ENCODE measurements at regions not wholly inside any gene's neighbourhood (a gene's known extent, or its start where the extent isn't known, plus 50 kb on each side); places are given as distances from the start of the nearest gene placed in this dataset.

DNA sequence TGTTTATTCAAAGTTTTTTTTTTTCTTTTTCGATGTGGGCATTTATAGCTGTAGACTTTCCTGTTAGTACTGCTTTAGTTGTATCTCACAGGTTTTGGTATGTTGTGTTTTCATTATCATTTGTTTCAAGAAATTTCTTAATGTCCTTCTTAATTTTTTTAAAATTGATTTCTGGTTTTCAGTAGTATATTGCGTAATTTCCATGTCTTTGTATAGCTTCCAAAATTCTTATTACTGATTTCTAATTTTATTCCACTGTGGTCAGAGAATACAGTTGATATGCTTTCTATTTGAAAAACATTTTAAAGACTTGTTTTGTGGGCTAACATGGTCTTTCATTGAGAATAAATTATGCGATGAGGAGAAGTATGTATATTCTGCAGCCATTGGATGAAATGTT, 463.2 kb upstream of the B3GALT2 start:
- no peaks in the 10 kb centered on the region for H3K79me2 ChIP-seq (ENCODE audit: insufficient read depth, low read depth, low read length)
- no peaks in the 10 kb centered on the region for H3K36me3 ChIP-seq (ENCODE audit: insufficient read depth, low read length)
- POLR2A ChIA-PET: no interaction called here
- H3K9me3 ChIP-seq (ENCODE audit: low read length): no peaks in the 10 kb centered on the region
- no peaks in the 10 kb centered on the region for H3K4me1 ChIP-seq (ENCODE audit: insufficient read depth, low read length, poor library complexity, severe bottlenecking)
- H3K4me3 ChIP-seq (ENCODE audit: low read depth, low read length, poor library complexity, severe bottlenecking): no peak overlapping the region
- H2AFZ ChIP-seq (ENCODE audit: low read length): no peak overlapping the region
- no peaks in the 10 kb centered on the region for H4K20me1 ChIP-seq (ENCODE audit: insufficient read depth, low read length)
- intact Hi-C loops (cut with micrococcal nuclease; ENCODE audit: unreplicated experiment): no loop called here
- H3K27ac ChIP-seq (ENCODE audit: low read depth, low read length, poor library complexity, severe bottlenecking): no peak overlapping the region
- H3K4me2 ChIP-seq (ENCODE audit: low read length): no peak overlapping the region
- TF ChIP-seq, protein P1, sequence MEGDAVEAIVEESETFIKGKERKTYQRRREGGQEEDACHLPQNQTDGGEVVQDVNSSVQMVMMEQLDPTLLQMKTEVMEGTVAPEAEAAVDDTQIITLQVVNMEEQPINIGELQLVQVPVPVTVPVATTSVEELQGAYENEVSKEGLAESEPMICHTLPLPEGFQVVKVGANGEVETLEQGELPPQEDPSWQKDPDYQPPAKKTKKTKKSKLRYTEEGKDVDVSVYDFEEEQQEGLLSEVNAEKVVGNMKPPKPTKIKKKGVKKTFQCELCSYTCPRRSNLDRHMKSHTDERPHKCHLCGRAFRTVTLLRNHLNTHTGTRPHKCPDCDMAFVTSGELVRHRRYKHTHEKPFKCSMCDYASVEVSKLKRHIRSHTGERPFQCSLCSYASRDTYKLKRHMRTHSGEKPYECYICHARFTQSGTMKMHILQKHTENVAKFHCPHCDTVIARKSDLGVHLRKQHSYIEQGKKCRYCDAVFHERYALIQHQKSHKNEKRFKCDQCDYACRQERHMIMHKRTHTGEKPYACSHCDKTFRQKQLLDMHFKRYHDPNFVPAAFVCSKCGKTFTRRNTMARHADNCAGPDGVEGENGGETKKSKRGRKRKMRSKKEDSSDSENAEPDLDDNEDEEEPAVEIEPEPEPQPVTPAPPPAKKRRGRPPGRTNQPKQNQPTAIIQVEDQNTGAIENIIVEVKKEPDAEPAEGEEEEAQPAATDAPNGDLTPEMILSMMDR (conservative IDR thresholded peaks at IDR 0.05; ENCODE audit: low read length): no peak
- no peak for TF ChIP-seq EZH2phosphoT487 (IDR thresholded peaks at IDR 0.05; ENCODE audit: borderline replicate concordance, low read depth, low read length)
- no TSS peak for BruUV-seq (replicated peaks)
- no peaks in the 10 kb centered on the region for H3K9me2 ChIP-seq (ENCODE audit: insufficient read depth, low read length)
- DNase-seq (ENCODE audit: low spot score): no peak
- CTCF ChIA-PET (ENCODE audit: unreplicated experiment): no interaction called here

GRCh38 chr1:193634876-193635275, 448.5 kb upstream of the B3GALT2 start:
- no peak overlapping the region for H2AFZ ChIP-seq (ENCODE audit: low read length)
- no peaks in the 10 kb centered on the region for H4K20me1 ChIP-seq (ENCODE audit: insufficient read depth, low read length)
- intact Hi-C loops (cut with micrococcal nuclease; ENCODE audit: unreplicated experiment): no loop called here
- POLR2A ChIA-PET: interaction anchor here (0.6 kb wide), 1 partner anchor 660 kb away, joined by 3 read pairs; no protein-coding TSS in a partner anchor
- CTCF ChIA-PET (ENCODE audit: unreplicated experiment): no interaction called here
- H3K4me3 ChIP-seq (ENCODE audit: low read depth, low read length, poor library complexity, severe bottlenecking): no peak overlapping the region
- no peaks in the 10 kb centered on the region for H3K36me3 ChIP-seq (ENCODE audit: insufficient read depth, low read length)
- no peak overlapping the region for H3K27ac ChIP-seq (ENCODE audit: low read depth, low read length, poor library complexity, severe bottlenecking)
- H3K79me2 ChIP-seq (ENCODE audit: insufficient read depth, low read depth, low read length): no peaks in the 10 kb centered on the region
- H3K9me2 ChIP-seq (ENCODE audit: insufficient read depth, low read length): no peaks in the 10 kb centered on the region
- no peaks in the 10 kb centered on the region for H3K4me1 ChIP-seq (ENCODE audit: insufficient read depth, low read length, poor library complexity, severe bottlenecking)
- no TSS peak for BruUV-seq (replicated peaks)
- no peak overlapping the region for H3K4me2 ChIP-seq (ENCODE audit: low read length)
- no peaks in the 10 kb centered on the region for H3K9me3 ChIP-seq (ENCODE audit: low read length)
- DNase-seq (ENCODE audit: low spot score): no peak
- no peak for TF ChIP-seq EZH2phosphoT487 (IDR thresholded peaks at IDR 0.05; ENCODE audit: borderline replicate concordance, low read depth, low read length)
- TF ChIP-seq, protein P1 (conservative IDR thresholded peaks at IDR 0.05; ENCODE audit: low read length): no peak

- BruUV-seq (replicated peaks): no TSS peak
- CTCF ChIA-PET (ENCODE audit: unreplicated experiment): no interaction called here
- H3K9me2 ChIP-seq (ENCODE audit: insufficient read depth, low read length): no peaks in the 10 kb centered on the region
Measured at GRCh38 chr1:193634470-193634869, 448.1 kb upstream of the B3GALT2 start.

More at GRCh38 chr1:193634470-193634869, 448.1 kb upstream of the B3GALT2 start:
- no peaks in the 10 kb centered on the region for H3K36me3 ChIP-seq (ENCODE audit: insufficient read depth, low read length)
- H2AFZ ChIP-seq (ENCODE audit: low read length): no peak overlapping the region
- no peaks in the 10 kb centered on the region for H4K20me1 ChIP-seq (ENCODE audit: insufficient read depth, low read length)
- H3K4me1 ChIP-seq (ENCODE audit: insufficient read depth, low read length, poor library complexity, severe bottlenecking): no peaks in the 10 kb centered on the region
- no peak overlapping the region for H3K4me2 ChIP-seq (ENCODE audit: low read length)
- H3K4me3 ChIP-seq (ENCODE audit: low read depth, low read length, poor library complexity, severe bottlenecking): no peak overlapping the region
- no peaks in the 10 kb centered on the region for H3K9me3 ChIP-seq (ENCODE audit: low read length)
- H3K27ac ChIP-seq (ENCODE audit: low read depth, low read length, poor library complexity, severe bottlenecking): no peak overlapping the region
- intact Hi-C loops (cut with micrococcal nuclease; ENCODE audit: unreplicated experiment): no loop called here
- TF ChIP-seq EZH2phosphoT487 (IDR thresholded peaks at IDR 0.05; ENCODE audit: borderline replicate concordance, low read depth, low read length): no peak
- TF ChIP-seq, protein P1 (conservative IDR thresholded peaks at IDR 0.05; ENCODE audit: low read length): no peak
- DNase-seq (ENCODE audit: low spot score): no peak
- POLR2A ChIA-PET: no interaction called here
- no peaks in the 10 kb centered on the region for H3K79me2 ChIP-seq (ENCODE audit: insufficient read depth, low read depth, low read length)
